Heart left ventricle (tissue), 13 donors: ENCODE measurements at regions not wholly inside any gene's neighbourhood (a gene's known extent, or its start where the extent isn't known, plus 50 kb on each side); places are given as distances from the start of the nearest gene placed in this dataset.

ENCODE experiments used
- CTCF ChIP-seq, 12 donors: fragments of 200-600 bp; sonication (generic) in 4 of 12; IDR thresholded peaks; one replicate each; pipeline versions ENCODE4 v1.5.0 to v1.8.0; 2018 to 2022; ENCODE audit warnings: antibody characterized with exemption in 12 of 12, mild to moderate bottlenecking in 5 of 12
- POLR2A ChIP-seq, 2 donors: fragments of 450-650 bp; IDR thresholded peaks; one replicate each; pipeline ENCODE4 v1.6.1; 2017; ENCODE audit warnings: antibody characterized with exemption in 2 of 2, mild to moderate bottlenecking in 2 of 2, moderate library complexity in 2 of 2
- donor health status: ischemic (EF 13 %, LVEDD 7.1; RV severe dilation, severe dysfunction).
- donor health status: DM: no; HTN: yes; CAD: no.
- donor health status: DM: no; HTN: no; CAD: no.
- donor health status: ischemic (EF 25% LVEDD 6.9; RV normal size, moderate dysfunction).
- donor health status: ischemic (EF 25% LVEDD 5.7; RV mildly dilated, moderate dysfunction).
- donor health status: ischemic (EF 35%, LVEDD 5.7; RV mildly dilated, moderate dysfunction).
- donor health status: nonischemic (EF 11% LVEDD 7.7; RV severe dilation, severe dysfunction).
- donor health status: DM: yes; HTN: yes; CAD: no.
- donor health status: PGD.
- donor health status: ischemic (EF 29% LVEDD 5.4; RV normal size, mild dysfunction).
- donor health status: nonischemic (EF 23%, LVEDD 6.1; RV moderate dilation, normal function).

GRCh38 chr11:128214263-128214662, 373.1 kb downstream of the ETS1 start:
- TF ChIP-seq CTCF (IDR thresholded peaks at IDR 0.05) = no peak
- no peak for TF ChIP-seq POLR2A (IDR thresholded peaks at IDR 0.05)
